HEK293T (cell line): ENCODE measurements at regions not wholly inside any gene's neighbourhood (a gene's known extent, or its start where the extent isn't known, plus 50 kb on each side); places are given as distances from the start of the nearest gene placed in this dataset.
"Not testable (repeated sequence)": the region's sequence is repeated elsewhere in the genome, so short reads cannot be mapped to it uniquely, and the experiment has no call there.

Experiments used
- CTCF ChIA-PET: fragments of 350-600 bp; formaldehyde crosslinking; extraction: SDS; loops from one replicate; lab custom pipeline; 2021; ENCODE audit warnings: antibody characterized with exemption, inconsistent platforms; lab: Yijun Ruan, JAX
- POLR2A ChIA-PET: fragments of 350-600 bp; formaldehyde crosslinking; extraction: SDS; loops from one replicate; lab custom pipeline; 2020; ENCODE audit warnings: antibody characterized with exemption, inconsistent platforms; lab: Yijun Ruan, JAX
- DNase-seq: peaks from one replicate; pipeline ENCODE4 v3.0.0; 2012; ENCODE audit warnings: mixed read lengths; ENCODE audit errors: extremely low spot score
- ARNT ChIP-seq: fragments of 450-650 bp; IDR thresholded peaks from 2 replicates; pipeline ENCODE4 v1.6.1; 2017; ENCODE audit warnings: mild to moderate bottlenecking
- BHLHE40 ChIP-seq: fragments of 450-650 bp; IDR thresholded peaks from 2 replicates; pipeline ENCODE4 v1.6.1; 2016; ENCODE audit warnings: mild to moderate bottlenecking, moderate library complexity, borderline replicate concordance
- CTBP1 ChIP-seq: fragments of 450-650 bp; IDR thresholded peaks from 2 replicates; pipeline ENCODE4 v1.6.1; 2016; ENCODE audit warnings: borderline replicate concordance
- ELF4 ChIP-seq: fragments of 450-650 bp; IDR thresholded peaks from 2 replicates; pipeline ENCODE4 v1.6.1; 2017; ENCODE audit warnings: antibody characterized with exemption
- FOXA1 ChIP-seq: fragments of 450-650 bp; IDR thresholded peaks from 2 replicates; pipeline ENCODE4 v1.6.1; 2016; ENCODE audit warnings: mild to moderate bottlenecking
- FOXK2 ChIP-seq: fragments of 450-650 bp; IDR thresholded peaks from 2 replicates; pipeline ENCODE4 v1.6.1; 2016; ENCODE audit warnings: mild to moderate bottlenecking
- FOXM1 ChIP-seq: fragments of 450-650 bp; IDR thresholded peaks from 2 replicates; pipeline ENCODE4 v1.6.1; 2017; ENCODE audit warnings: mild to moderate bottlenecking, borderline replicate concordance
- HDGF ChIP-seq: fragments of 450-650 bp; IDR thresholded peaks from 2 replicates; pipeline ENCODE4 v1.6.1; 2017; ENCODE audit warnings: antibody characterized with exemption, borderline replicate concordance
- L3MBTL2 ChIP-seq: fragments of 450-650 bp; conservative IDR thresholded peaks from 2 replicates; pipeline ENCODE4 v1.6.1; 2016; ENCODE audit warnings: mild to moderate bottlenecking
- LEF1 ChIP-seq: fragments of 450-650 bp; IDR thresholded peaks from 2 replicates; pipeline ENCODE4 v1.6.1; 2017; ENCODE audit warnings: mild to moderate bottlenecking, borderline replicate concordance
- NFRKB ChIP-seq: fragments of 450-650 bp; IDR thresholded peaks from 2 replicates; pipeline ENCODE4 v1.6.1; 2016; ENCODE audit warnings: mild to moderate bottlenecking, moderate library complexity
- SP1 ChIP-seq: fragments of 450-650 bp; IDR thresholded peaks from 2 replicates; pipeline ENCODE4 v1.6.1; 2017
- SUZ12 ChIP-seq: fragments of 450-650 bp; IDR thresholded peaks from 2 replicates; pipeline ENCODE4 v1.6.1; 2016; ENCODE audit warnings: mild to moderate bottlenecking
- TARDBP ChIP-seq: fragments of 450-650 bp; IDR thresholded peaks from 2 replicates; pipeline ENCODE4 v1.6.1; 2016
- ZNF384 ChIP-seq: fragments of 450-650 bp; IDR thresholded peaks from 2 replicates; pipeline ENCODE4 v1.6.1; 2016
- TF ChIP-seq, protein P1 (sequence below): fragments of 450-650 bp; IDR thresholded peaks from 2 replicates; pipeline ENCODE4 v1.6.1; 2016

DNA sequence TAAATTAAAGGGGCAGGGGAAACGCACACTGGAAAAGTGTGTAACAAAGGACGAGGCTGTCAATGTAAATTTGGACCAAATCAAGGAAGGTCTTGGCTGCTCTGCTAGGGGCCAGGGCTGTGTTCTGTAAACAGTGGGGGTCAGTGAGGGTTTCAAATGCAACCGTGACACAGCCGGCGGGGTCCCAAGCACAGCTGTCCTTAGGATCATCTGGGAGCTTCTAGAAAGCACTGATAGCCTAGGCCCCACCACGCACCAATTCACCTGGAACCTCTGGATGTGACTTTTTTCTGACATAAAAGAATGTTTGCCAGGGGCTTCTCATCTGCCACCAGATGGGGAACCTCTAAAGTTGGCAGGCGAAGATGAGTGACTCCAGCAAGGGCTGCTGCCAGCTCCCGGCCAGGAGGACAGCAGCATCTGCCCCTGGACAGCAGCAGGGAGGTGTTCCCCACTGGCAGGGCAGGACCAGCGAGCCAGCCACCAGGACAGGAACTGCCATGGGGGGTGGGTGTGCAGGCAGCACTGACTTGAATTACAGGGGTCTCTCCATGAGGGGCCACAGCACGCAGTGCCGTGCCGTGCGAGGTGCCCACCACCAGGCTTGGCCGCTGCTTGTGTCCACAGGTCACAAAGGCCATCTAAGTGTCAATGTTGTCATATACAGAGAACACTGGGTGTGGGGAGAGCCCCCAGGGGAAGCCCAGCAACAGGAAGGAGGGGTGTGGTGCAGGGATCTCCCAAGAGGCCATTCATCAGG, 87.5 kb downstream of the SOX1 start:
- CTCF ChIA-PET, result no interaction called here
- POLR2A ChIA-PET, result no interaction called here
- TF ChIP-seq ZNF384 (no peak), NFRKB (no peak), SUZ12 (no peak), ELF4 (no peak), CTBP1 (no peak), L3MBTL2 (no peak), FOXM1 (no peak), SP1 (no peak), HDGF (no peak), BHLHE40 (no peak), ARNT (no peak), LEF1 (no peak), FOXK2 (no peak), TARDBP (no peak), FOXA1 (no peak)
- TF ChIP-seq, protein P1, sequence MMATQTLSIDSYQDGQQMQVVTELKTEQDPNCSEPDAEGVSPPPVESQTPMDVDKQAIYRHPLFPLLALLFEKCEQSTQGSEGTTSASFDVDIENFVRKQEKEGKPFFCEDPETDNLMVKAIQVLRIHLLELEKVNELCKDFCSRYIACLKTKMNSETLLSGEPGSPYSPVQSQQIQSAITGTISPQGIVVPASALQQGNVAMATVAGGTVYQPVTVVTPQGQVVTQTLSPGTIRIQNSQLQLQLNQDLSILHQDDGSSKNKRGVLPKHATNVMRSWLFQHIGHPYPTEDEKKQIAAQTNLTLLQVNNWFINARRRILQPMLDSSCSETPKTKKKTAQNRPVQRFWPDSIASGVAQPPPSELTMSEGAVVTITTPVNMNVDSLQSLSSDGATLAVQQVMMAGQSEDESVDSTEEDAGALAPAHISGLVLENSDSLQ, result no peak
- DNase-seq, result no peak

DNA sequence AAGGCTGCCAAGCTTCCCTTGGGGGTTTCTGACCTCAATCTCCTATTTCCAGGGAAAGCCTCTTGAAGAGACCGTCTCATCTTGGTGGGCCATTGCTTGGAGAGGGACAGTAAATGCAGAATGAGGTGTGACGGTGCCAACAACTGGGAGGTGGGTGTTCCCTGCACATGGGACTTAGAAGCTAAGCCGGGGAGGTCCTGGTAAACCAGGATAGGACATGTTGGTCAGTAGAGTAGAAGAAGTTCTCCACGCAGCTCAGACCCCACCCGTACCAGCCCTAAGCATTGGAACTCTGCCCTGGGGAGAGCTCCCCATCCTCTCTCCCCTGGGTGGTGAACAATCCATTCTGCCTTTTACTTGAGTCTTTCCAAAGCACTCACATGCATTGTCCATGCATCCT, 92.0 kb downstream of the SOX1 start:
- POLR2A ChIA-PET, result no interaction called here

DNA sequence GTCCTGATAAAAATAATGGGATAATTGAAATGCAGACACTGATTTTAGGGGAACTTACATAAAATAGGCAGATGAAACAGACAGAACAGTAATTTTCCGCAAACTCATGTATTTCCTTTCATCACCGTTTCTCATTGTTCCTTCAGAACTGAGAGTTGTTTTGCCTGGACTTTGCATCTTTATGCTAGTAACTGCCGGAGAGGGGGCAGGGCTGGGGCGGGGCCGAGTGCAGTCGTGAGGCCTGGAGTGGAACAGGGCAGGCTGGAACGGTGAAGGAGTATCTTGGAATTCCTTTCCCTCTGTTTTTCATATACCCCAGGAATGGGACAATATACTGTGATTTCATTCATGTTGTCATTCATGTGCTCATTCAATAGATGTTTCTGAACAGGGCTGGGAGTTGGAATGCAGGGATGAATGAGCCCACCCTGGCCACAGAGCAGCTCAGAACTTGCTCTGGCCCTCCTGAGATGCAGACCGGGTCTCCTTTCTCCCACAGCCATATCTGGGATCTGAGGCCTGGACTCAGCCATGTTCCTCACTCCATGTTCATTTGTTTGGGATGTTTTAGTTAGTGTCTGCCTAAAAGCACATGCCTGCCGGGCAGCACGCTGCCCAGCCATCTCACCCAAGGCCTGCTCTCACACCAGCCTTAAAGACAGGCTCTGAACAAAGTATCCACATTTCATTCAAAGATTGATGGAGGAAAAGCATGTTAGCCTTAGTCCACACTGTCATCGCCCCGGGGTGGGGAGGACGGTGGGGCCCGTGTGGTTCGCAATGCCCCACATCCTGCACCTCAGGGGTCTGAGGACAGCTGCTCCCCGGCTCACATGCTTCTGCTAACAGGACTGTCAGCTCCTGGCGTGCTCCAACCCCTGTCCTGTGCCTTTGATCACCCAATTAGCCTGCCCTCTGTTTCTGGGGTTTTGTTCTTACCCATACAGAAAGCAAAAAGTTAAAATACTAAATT, 92.9 kb downstream of the SOX1 start:
- DNase-seq, result no peak
- TF ChIP-seq FOXA1 (no peak), L3MBTL2 (no peak), SUZ12 (no peak), BHLHE40 (no peak), NFRKB (no peak), FOXK2 (no peak), SP1 (no peak), CTBP1 (no peak), LEF1 (no peak)
- TF ChIP-seq, protein P1, result no peak
- POLR2A ChIA-PET, result no interaction called here
- CTCF ChIA-PET, result no interaction called here

More for the DNA sequence above, 92.0 kb downstream of the SOX1 start:
- TF ChIP-seq FOXK2 (no peak), NFRKB (no peak), ARNT (no peak), ZNF384 (no peak), SUZ12 (no peak), TARDBP (no peak), BHLHE40 (no peak), FOXM1 (no peak), SP1 (no peak), LEF1 (no peak)
- TF ChIP-seq, protein P1, result no peak
- CTCF ChIA-PET, result no interaction called here
- no peak for DNase-seq

DNA sequence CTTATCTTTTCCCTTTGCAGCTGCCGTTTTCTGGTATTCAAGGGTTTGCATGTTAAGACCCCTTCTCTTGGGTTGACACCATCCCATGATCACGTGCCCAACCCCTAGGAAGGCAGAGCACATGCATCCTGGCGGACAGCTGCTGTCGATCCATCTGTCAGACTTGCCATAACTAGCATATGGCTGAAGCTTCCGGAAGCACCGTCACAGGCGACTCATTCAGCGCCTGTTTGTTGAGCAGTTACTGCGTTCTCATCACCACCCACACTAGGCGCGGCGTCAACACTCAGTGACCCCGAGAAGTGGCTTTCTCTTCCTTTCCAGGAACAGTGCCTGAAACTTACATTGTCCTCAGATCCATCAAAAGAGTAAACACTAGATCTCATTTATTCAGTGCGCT, 93.6 kb downstream of the SOX1 start:
- TF ChIP-seq ARNT, result no peak
- no peak for TF ChIP-seq ZNF384
- TF ChIP-seq SUZ12, result no peak
- TF ChIP-seq BHLHE40, result no peak
- TF ChIP-seq ELF4, result no peak
- TF ChIP-seq FOXA1, result no peak
- no peak for TF ChIP-seq TARDBP
- TF ChIP-seq, protein P1, result no peak
- TF ChIP-seq FOXK2, result no peak
- no peak for TF ChIP-seq SP1
- no peak for TF ChIP-seq NFRKB
- TF ChIP-seq FOXM1, result no peak
- no peak for TF ChIP-seq LEF1
- ChIA-PET POLR2A (no interaction called here), CTCF (no interaction called here)
- DNase-seq, result no peak

DNA sequence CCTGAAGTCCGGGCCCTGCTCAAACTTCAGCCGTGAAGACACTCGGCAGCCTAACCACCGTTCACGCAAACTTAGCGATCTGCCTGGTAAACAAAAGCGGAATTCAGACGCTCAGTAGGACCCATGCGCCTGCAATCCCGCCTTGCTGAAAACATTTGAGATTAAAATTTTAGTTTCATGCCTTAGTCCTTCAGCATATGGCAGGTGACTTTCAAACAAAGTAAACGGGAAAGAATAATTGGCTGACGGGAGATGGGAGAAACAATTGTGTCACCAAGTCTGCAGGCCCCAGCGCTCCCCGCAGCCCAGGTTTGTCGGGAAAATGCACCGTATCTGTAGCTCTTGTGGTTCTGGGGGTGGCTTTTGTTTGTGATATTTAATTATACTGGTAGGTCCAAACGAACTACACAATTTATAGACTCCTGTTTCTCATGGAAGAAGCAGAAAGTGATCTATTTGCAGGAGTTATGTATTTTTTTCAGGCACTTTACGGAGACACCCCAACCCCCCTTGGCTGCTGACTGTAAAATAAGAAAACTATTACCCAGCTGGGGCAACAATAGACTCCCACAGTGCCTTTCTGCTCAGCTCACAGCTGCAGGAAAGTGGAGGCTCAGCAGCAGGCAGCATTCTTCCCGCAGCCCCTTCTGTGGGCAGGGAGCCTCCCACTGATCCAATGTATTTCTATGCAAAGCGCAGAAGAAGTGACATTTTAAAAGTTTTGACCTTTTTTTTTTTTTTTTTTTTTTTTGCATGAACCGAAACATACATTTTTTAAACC, 94.8 kb downstream of the SOX1 start:
- CTCF ChIA-PET, result no interaction called here
- POLR2A ChIA-PET, result no interaction called here
- TF ChIP-seq ZNF384 (no peak), NFRKB (no peak), L3MBTL2 (no peak)
- TF ChIP-seq, protein P1, result no peak

DNA sequence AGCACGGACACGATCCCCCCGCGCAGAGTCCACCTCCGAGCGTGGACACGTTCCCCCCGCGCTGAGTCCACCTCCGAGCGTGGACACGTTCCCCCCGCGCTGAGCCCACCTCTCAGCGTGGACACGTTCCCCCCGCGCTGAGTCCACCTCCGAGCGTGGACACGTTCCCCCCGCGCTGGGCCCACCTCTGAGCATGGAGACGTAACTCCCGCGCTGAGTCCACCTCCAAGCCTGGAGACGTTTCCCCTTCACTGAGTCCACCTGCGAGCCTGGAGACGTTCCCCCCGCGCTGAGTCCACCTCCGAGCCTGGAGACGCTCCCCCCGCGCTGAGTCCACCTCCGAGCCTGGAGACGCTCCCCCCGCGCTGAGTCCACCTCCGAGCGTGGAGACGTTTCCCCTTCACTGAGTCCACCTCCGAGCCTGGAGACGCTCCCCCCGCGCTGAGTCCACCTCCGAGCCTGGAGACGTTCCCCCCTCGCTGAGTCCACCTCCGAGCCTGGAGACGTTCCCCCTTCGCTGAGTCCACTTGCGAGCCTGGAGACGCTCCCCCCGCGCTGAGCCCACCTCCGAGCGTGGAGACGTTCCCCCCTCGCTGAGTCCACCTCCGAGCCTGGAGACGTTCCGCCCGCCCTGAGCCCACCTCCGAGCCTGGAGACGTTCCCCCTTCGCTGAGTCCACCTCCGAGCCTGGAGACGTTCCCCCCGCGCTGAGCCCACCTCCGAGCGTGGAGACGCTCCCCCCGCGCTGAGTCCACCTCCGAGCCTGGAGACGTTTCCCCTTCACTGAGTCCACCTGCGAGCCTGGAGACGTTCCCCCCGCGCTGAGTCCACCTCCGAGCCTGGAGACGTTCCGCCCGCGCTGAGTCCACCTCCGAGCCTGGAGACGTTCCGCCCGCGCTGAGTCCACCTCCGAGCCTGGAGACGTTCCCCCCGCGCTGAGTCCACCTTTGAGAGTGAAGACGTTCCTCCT, 97.0 kb downstream of the SOX1 start:
- CTCF ChIA-PET, POLR2A ChIA-PET, DNase-seq: not testable (repeated sequence)

More for the DNA sequence above, 94.8 kb downstream of the SOX1 start:
- no peak for DNase-seq
